Natural killer cell treated with Interleukin-12 subunit alpha and Interleukin-12 subunit beta and Interleukin-15 and Interleukin-18, amount 100 ng/mL, for 72 hours (primary cell): ENCODE measurements at regions not wholly inside any gene's neighbourhood (a gene's known extent, or its start where the extent isn't known, plus 50 kb on each side); places are given as distances from the start of the nearest gene placed in this dataset.

Experiments used
- ATAC-seq, 2 donors: fragments of 150-1000 bp; cut with Tn5 transposase in 1 of 2; sonication (Bioruptor Pico), chemical (Tn5 transposase) in 1 of 2; 2 replicates each; pipeline ENCODE4 v1.10.0; 2021
- DNase-seq: peaks from one replicate; pipeline ENCODE4 v3.0.0; 2022; ENCODE audit warnings: low spot score
- H3K27ac Mint-ChIP-seq, 2 donors: 1 replicate in 1 of 2; 2 replicates in 1 of 2; pipeline ENCODE4 v1.8.0; 2022; ENCODE audit warnings: mixed read lengths in 2 of 2, mild to moderate bottlenecking in 1 of 2, moderate library complexity in 1 of 2
- H3K27me3 Mint-ChIP-seq, 2 donors: 1 replicate in 1 of 2; 2 replicates in 1 of 2; pipeline ENCODE4 v1.8.0; 2022; ENCODE audit warnings: mixed read lengths in 2 of 2
- H3K36me3 Mint-ChIP-seq: one replicate; pipeline ENCODE4 v1.8.0; 2022; ENCODE audit warnings: mixed read lengths
- H3K4me1 Mint-ChIP-seq, 2 donors: 1 replicate in 1 of 2; 2 replicates in 1 of 2; pipeline ENCODE4 v1.8.0; 2022; ENCODE audit warnings: low read depth in 2 of 2, mixed read lengths in 2 of 2, mild to moderate bottlenecking in 1 of 2
- H3K4me3 Mint-ChIP-seq: one replicate; pipeline ENCODE4 v1.8.0; 2022; ENCODE audit warnings: mixed read lengths
- H3K9me3 Mint-ChIP-seq: 2 replicates; pipeline ENCODE4 v1.8.0; 2022; ENCODE audit warnings: mixed read lengths

DNA sequence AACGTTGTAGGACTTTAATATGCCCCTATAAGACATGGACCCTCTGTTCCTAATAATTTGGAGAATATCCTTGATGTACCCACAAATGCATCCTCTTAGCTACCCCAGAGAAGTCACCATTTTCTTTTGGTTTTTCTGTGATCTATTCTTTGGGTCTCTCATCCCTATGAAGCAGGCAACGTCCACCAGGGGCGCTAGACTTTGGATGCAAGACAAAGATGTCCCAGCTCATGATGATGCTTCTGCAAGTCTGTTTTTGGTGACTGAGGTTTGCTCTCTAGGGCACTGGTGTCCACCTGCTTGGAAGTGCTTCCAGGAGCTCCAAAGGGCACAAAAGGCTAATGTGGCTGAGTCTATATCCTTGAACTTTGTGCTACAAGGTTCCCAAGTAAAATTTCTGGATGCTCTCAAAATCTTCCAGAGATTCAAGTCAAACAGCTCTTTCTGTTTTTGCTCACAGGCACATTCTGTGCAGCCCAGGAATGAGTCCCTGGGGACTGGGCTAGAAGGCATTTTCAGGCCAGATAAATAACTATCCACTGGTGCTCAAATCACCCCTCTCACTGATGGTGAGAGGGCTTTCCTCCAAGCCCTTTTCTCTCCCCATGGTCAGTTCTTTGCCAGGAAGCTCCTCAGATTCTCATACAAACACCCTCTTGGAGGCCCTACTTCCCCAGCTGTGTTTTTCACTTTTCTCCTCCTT lies 166.4 kb downstream of the C7orf25 start:
- no peaks in the 10 kb centered on the region for H3K4me1 Mint-ChIP-seq
- H3K27me3 Mint-ChIP-seq: no peaks in the 10 kb centered on the region
- ATAC-seq: no peak
- no peak for DNase-seq
- peaks cover 10% of the 10 kb centered on the region for H3K9me3 Mint-ChIP-seq
- no peaks in the 10 kb centered on the region for H3K36me3 Mint-ChIP-seq
- H3K4me3 Mint-ChIP-seq: no peak overlapping the region
- H3K27ac Mint-ChIP-seq: no peak overlapping the region

DNA sequence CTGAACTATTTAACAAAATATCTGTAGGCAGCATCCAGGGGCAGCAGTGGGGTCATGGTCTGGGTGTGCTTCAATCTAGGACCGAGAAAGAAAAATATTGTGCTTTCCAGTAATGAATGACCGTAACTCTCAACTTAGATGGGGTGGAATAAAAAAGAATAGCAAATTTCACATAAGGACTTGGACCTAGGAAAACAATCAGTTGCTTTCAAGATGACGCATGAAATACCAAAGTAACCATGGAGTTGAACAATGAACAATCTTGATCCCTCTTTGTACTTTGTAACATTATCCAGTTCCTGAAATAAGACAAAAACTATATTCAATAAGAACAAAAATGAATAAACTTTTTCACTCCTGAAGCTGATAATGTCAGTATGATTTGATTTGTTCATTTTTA lies 167.1 kb downstream of the C7orf25 start:
- DNase-seq: no peak
- no peak overlapping the region for H3K4me3 Mint-ChIP-seq
- no peaks in the 10 kb centered on the region for H3K36me3 Mint-ChIP-seq
- H3K9me3 Mint-ChIP-seq: peaks cover 6% of the 10 kb centered on the region
- no peaks in the 10 kb centered on the region for H3K27me3 Mint-ChIP-seq
- no peak for ATAC-seq
- H3K27ac Mint-ChIP-seq: no peak overlapping the region
- H3K4me1 Mint-ChIP-seq: no peaks in the 10 kb centered on the region

DNA sequence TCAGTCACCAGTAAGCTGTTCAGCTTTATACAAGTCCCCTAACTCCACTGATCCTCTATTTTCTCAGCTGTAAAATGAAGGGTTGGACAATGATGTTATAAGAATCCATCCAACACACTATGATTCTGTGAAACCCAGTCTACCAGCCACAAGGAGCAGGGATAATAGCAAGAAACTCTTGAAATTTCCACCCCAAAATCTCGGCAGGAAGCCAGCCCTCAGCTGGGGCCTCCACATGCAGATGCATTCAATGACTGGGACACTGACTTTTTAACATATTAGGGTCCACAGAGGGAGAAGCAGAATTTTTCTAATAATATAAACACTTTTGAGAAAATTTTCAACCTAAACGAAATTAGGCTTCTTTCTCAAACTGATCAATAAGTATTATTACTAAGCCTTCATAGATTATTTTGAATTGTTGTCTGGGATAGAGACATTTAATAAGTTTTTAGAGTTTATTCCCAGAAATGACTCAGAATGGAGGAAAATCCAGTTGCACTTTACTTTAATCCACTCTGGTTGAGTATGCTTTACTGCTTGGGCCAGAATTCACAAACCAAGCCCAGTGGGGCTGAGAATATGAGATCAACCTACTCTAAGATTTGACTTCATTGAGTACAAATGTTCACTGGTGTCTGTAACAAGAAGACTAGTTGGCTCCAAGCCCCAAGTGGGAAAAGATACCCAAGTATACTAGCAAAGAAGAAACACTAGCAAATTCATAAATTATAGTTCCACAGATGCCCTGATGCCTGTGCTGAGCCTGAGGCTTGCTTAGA lies 168.6 kb downstream of the C7orf25 start:
- no peak overlapping the region for H3K27ac Mint-ChIP-seq
- no peaks in the 10 kb centered on the region for H3K4me1 Mint-ChIP-seq
- no peaks in the 10 kb centered on the region for H3K36me3 Mint-ChIP-seq
- no peaks in the 10 kb centered on the region for H3K27me3 Mint-ChIP-seq
- peaks cover 6% of the 10 kb centered on the region for H3K9me3 Mint-ChIP-seq
- DNase-seq (no peak), ATAC-seq (no peak)
- H3K4me3 Mint-ChIP-seq: no peak overlapping the region

DNA sequence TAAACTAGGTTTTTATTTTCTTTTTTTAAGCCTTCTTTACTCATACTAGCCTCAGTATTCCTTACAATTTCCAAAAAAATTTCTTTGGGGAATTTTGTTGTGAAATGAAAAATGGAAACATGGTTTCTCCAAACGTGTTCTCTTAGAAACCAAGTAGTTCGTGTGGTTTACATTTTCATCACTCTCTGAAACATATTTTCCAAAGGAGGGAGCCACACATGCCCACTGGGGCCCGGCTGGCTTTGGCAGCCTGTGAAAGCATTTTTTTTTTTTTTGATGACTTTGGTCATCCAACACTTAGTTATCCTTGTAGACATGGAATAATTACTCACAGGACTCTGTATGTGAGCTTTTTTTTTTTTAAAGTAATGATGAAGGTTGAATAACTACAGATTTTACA lies 169.6 kb downstream of the C7orf25 start:
- DNase-seq: no peak
- Mint-ChIP-seq H3K36me3 (no peaks in the 10 kb centered on the region), H3K9me3 (peaks cover 4% of the 10 kb centered on the region), H3K4me1 (no peaks in the 10 kb centered on the region), H3K4me3 (no peak overlapping the region), H3K27ac (no peak overlapping the region), H3K27me3 (no peaks in the 10 kb centered on the region)
- no peak for ATAC-seq

DNA sequence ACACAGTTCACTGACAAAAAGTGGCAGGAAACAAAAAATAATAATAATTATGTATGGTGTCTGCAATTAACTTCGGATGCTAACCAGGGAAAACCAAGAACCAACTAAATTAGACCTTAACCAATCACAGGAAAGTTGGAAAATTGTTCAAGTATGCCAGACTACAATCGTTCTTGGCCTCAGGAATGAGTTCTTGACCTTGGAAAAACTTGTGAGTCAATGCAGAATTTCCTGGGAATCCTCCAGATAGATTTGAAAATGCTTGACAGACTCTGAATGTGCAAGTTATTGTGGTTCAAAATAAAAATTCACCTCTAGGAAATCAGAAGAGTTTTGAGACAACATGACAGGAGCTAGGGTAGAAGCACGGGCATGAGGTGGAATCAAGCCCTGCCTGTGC lies 171.5 kb downstream of the C7orf25 start:
- no peak for DNase-seq
- Mint-ChIP-seq H3K27ac (no peak overlapping the region), H3K4me1 (no peaks in the 10 kb centered on the region), H3K9me3 (peaks cover 4% of the 10 kb centered on the region), H3K27me3 (no peaks in the 10 kb centered on the region), H3K36me3 (no peaks in the 10 kb centered on the region), H3K4me3 (no peak overlapping the region)
- no peak for ATAC-seq

DNA sequence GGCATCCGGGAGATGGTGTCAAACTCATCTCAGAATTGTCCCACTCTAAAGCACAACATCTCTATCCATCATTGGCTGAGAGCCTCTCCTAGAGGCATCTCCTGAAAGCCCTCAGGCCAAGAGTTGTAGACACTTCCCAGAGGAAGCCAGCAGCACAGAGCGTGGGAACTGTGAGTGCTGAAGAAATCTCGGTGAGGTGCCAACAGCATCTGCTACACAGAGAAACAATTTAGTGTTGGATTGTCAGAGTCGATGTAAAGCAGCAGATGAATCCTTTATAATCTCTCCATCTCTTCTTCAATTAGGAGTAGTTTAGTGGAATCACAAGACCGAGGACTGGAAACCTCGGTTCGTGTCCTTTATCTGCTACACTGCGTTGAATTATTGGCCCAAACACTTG lies 172.2 kb downstream of the C7orf25 start:
- Mint-ChIP-seq H3K4me3 (no peak overlapping the region), H3K9me3 (peaks cover 4% of the 10 kb centered on the region), H3K27me3 (no peaks in the 10 kb centered on the region), H3K27ac (no peak overlapping the region), H3K36me3 (no peaks in the 10 kb centered on the region), H3K4me1 (no peaks in the 10 kb centered on the region)
- ATAC-seq (peak in 1 of 2 donors; percentile 36), DNase-seq (no peak)

DNA sequence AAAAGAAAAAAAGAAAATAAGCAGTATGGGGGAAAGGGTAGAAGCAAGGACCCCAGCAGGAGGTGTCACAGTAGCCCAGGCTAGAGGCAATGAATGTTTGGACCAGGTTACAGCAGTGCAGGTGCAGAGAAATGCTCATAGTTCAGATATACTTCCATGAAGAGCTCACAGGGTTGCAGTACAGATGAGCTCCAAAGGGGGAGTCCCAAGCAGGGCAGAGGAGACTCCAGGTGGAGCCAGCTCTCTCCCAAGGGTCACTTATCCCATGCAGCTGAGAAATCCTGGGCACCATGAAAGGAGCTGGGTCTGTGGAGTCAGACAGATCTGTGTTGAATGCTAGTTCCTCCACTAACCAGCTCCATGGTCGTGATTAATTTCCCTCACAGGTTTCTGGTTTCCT lies 174.9 kb downstream of the C7orf25 start:
- H3K4me1 Mint-ChIP-seq: no peaks in the 10 kb centered on the region
- no peak overlapping the region for H3K27ac Mint-ChIP-seq
- H3K9me3 Mint-ChIP-seq: peaks cover 4% of the 10 kb centered on the region
- H3K27me3 Mint-ChIP-seq: peaks cover 0 to 3% of the 10 kb centered on the region in 2 donors
- H3K4me3 Mint-ChIP-seq: no peak overlapping the region
- no peak for DNase-seq
- ATAC-seq: peak in 1 of 2 donors; percentile 40
- H3K36me3 Mint-ChIP-seq: no peaks in the 10 kb centered on the region

DNA sequence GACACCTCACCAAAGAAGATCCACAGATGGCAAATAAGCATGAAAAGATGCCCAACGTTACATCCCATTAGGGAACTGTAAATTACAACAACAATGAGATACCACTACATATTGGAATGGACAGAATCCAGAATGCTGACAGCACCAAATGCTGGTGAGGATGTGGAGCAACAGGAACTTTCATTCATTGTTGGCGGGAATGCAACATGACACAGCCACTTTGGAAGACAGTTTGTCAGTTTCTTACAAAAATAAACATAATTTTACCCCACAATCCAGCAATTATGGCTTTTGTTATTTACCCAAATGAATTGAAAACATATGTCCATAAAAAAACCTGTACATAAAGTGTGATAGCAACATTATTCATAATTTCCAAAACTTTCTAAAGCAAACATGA lies 176.8 kb downstream of the C7orf25 start:
- H3K9me3 Mint-ChIP-seq: peaks cover 4% of the 10 kb centered on the region
- ATAC-seq (no peak), DNase-seq (no peak)
- H3K4me3 Mint-ChIP-seq: no peak overlapping the region
- H3K4me1 Mint-ChIP-seq: no peaks in the 10 kb centered on the region
- no peaks in the 10 kb centered on the region for H3K36me3 Mint-ChIP-seq
- peaks cover 0 to 3% of the 10 kb centered on the region in 2 donors for H3K27me3 Mint-ChIP-seq
- no peak overlapping the region for H3K27ac Mint-ChIP-seq

DNA sequence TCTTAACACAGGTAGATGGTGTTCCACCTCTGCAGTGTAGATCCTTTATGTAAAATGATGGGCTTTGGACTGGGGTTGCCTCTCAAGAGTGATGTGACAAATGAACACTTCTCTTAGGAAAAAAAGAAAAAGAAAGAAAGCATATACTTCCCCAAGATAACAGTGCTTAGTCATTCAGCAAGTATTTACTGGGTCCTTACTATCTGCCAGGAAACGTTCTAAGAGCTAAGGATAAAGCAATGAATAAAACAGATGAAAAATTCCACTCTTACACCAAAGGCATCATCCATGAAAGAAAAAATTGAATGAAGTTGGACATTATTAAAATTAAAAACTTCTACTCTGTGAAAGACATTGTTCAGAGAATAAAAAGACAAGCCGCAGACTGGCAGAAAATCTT lies 177.3 kb downstream of the C7orf25 start:
- Mint-ChIP-seq H3K36me3 (no peaks in the 10 kb centered on the region), H3K4me1 (no peaks in the 10 kb centered on the region), H3K27ac (no peak overlapping the region), H3K27me3 (peaks cover 0 to 3% of the 10 kb centered on the region in 2 donors), H3K9me3 (peaks cover 4% of the 10 kb centered on the region), H3K4me3 (no peak overlapping the region)
- ATAC-seq (no peak), DNase-seq (no peak)

DNA sequence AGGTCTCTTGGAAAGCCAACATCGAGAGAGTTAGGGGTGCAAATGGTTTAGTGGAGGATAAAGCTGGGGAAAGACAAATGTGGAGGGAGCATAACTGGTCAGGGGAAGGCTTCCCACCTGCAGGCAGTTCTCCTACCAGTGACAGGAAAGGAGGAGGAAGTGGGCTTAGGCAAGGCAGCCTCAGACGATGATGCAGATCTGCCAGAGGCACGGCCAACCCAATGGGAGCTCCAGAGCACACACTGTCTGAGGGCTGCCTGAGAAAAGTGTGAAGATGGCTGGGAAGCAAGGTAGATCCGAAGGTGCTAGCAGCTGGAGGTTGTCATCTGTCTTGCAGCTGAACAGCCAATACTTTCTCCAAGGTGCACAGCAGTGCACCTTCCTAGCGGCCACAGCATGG lies 178.8 kb downstream of the C7orf25 start:
- Mint-ChIP-seq H3K27me3 (peaks cover 0 to 3% of the 10 kb centered on the region in 2 donors), H3K27ac (no peak overlapping the region), H3K9me3 (no peaks in the 10 kb centered on the region), H3K4me3 (no peak overlapping the region), H3K36me3 (no peaks in the 10 kb centered on the region), H3K4me1 (no peaks in the 10 kb centered on the region)
- DNase-seq (no peak), ATAC-seq (no peak)

DNA sequence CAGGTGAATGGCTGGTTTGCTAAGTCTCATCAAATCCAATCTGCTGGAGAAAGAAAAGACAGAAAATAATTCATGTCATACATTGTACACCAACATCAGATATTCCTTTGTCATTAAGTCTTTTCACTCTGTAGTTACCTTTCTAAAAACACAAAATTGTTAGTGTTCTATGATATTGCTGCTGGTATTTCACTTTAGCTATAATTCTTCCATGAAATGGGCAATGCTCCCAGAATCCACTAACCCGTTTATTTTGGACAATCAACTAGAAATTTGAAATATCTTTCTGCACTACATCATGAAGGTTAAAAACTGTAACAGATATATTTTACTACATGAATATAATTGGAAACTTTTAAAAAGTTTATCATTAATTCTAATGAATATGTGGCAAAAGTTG lies 181.3 kb downstream of the C7orf25 start:
- no peaks in the 10 kb centered on the region for H3K9me3 Mint-ChIP-seq
- no peaks in the 10 kb centered on the region for H3K36me3 Mint-ChIP-seq
- no peak overlapping the region for H3K27ac Mint-ChIP-seq
- peaks cover 0 to 3% of the 10 kb centered on the region in 2 donors for H3K27me3 Mint-ChIP-seq
- no peaks in the 10 kb centered on the region for H3K4me1 Mint-ChIP-seq
- ATAC-seq (no peak), DNase-seq (no peak)
- no peak overlapping the region for H3K4me3 Mint-ChIP-seq

DNA sequence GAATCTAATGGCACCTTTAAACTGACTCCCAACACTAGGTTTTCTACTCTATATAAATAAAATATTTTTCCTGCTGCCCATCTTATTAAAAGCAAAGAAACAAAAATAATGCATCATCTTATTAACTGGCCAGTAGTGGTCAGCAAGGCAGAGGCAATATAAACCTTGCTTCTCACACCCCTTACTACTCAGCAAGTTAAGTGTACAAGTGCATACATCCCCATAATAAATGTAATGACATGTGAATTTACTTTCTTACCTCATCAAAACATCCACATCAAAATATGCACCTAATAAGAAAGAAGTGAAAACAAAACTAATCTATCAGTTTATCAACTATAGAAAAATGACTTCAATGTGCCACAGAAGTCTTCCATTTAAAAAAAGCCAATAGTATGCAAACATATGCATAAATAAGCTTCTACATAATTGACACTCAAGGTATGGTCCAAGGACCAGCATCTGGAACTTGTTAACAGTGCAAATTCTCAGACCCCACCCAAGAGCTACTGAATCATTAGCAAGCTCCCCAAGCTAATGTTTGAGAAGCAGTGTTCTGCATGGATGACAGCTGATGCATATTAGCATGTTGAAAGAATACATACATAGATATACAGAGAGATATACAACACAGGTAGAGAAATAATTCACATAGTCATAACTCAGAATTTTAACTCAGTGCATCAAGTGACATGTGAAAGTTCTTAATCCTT lies 182.7 kb downstream of the C7orf25 start:
- H3K4me3 Mint-ChIP-seq: no peak overlapping the region
- no peak for DNase-seq
- H3K27ac Mint-ChIP-seq: no peak overlapping the region

DNA sequence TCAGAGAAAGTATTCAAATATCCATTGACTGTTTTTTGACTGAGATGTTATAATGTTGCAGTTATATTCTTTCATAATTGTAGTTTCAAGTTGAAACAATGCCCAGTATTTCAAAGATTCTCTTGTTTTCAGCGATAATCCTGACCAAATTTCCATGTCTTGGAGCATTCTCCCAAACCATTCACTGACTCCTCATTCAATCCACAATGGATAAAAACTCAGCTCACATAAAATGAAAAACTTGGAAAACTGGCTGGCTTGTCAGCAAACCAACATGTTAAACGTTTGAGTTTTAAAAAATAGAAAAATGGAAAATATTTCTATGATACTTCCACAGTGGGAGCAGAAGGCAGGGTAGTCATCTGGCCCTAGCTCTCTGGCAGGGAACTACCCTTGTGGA lies 184.4 kb downstream of the C7orf25 start:
- Mint-ChIP-seq H3K4me3 (no peak overlapping the region), H3K27me3 (no peaks in the 10 kb centered on the region), H3K36me3 (no peaks in the 10 kb centered on the region), H3K27ac (no peak overlapping the region), H3K4me1 (no peaks in the 10 kb centered on the region), H3K9me3 (no peaks in the 10 kb centered on the region)
- ATAC-seq (no peak), DNase-seq (no peak)

More for the DNA sequence above, 182.7 kb downstream of the C7orf25 start:
- Mint-ChIP-seq H3K4me1 (no peaks in the 10 kb centered on the region), H3K27me3 (no peaks in the 10 kb centered on the region), H3K36me3 (no peaks in the 10 kb centered on the region), H3K9me3 (no peaks in the 10 kb centered on the region)
- no peak for ATAC-seq
